ENCODE measurements at regions not wholly inside any gene's neighbourhood (a gene's known extent, or its start where the extent isn't known, plus 50 kb on each side); places are given as distances from the start of the nearest gene placed in this dataset.

GRCh38 chr13:87944038-87944437 lies 272.9 kb downstream of the SLITRK5 start:
- TF ChIP-seq, protein P1, sequence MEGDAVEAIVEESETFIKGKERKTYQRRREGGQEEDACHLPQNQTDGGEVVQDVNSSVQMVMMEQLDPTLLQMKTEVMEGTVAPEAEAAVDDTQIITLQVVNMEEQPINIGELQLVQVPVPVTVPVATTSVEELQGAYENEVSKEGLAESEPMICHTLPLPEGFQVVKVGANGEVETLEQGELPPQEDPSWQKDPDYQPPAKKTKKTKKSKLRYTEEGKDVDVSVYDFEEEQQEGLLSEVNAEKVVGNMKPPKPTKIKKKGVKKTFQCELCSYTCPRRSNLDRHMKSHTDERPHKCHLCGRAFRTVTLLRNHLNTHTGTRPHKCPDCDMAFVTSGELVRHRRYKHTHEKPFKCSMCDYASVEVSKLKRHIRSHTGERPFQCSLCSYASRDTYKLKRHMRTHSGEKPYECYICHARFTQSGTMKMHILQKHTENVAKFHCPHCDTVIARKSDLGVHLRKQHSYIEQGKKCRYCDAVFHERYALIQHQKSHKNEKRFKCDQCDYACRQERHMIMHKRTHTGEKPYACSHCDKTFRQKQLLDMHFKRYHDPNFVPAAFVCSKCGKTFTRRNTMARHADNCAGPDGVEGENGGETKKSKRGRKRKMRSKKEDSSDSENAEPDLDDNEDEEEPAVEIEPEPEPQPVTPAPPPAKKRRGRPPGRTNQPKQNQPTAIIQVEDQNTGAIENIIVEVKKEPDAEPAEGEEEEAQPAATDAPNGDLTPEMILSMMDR (conservative IDR thresholded peaks at IDR 0.05) = no peak
- no peak for TF ChIP-seq EZH2 (IDR thresholded peaks at IDR 0.05; ENCODE audit: low read depth)
